WTC11 (cell line): ENCODE measurements at regions not wholly inside any gene's neighbourhood (a gene's known extent, or its start where the extent isn't known, plus 50 kb on each side); places are given as distances from the start of the nearest gene placed in this dataset.

Experiments
- ATAC-seq: fragments of 200-7000 bp; cut with Tn5 transposase; 2 replicates; pipeline ENCODE4 v1.10.0; 2021; ENCODE audit warnings: mild to moderate bottlenecking, moderate library complexity
- CTCF ChIA-PET: fragments of 300-600 bp; sonication (Branson Sonifier 250); formaldehyde crosslinking; loops from one replicate; lab custom pipeline; 2021; ENCODE audit warnings: antibody characterized with exemption; lab: Charles Lee
- POLR2A ChIA-PET: fragments of 350-600 bp; sonication (Branson Sonifier 250); formaldehyde crosslinking; loops from one replicate; lab custom pipeline; 2021; ENCODE audit warnings: antibody characterized with exemption; lab: Charles Lee
- DNase-seq: peaks from one replicate; pipeline ENCODE4 v3.0.0; 2021; ENCODE audit warnings: low spot score
- H3K27ac Mint-ChIP-seq: 2 replicates; pipeline ENCODE4 v1.8.0; 2021; ENCODE audit warnings: mixed read lengths
- H3K27me3 Mint-ChIP-seq: 2 replicates; pipeline ENCODE4 v1.8.0; 2021; ENCODE audit warnings: low read depth, mild to moderate bottlenecking, moderate library complexity, mixed read lengths
- H3K36me3 Mint-ChIP-seq: 2 replicates; pipeline ENCODE4 v1.8.0; 2021; ENCODE audit warnings: mixed read lengths
- H3K4me1 Mint-ChIP-seq: 2 replicates; pipeline ENCODE4 v1.8.0; 2022; ENCODE audit warnings: mixed read lengths
- H3K4me3 Mint-ChIP-seq: 2 replicates; pipeline ENCODE4 v1.8.0; 2021; ENCODE audit warnings: mild to moderate bottlenecking, moderate library complexity, mixed read lengths
- H3K9me3 Mint-ChIP-seq: 2 replicates; pipeline ENCODE4 v1.8.0; 2021; ENCODE audit warnings: mixed read lengths
- ATF3 ChIP-seq: sonication (generic); formaldehyde crosslinking; conservative IDR thresholded peaks from 2 replicates; pipeline ENCODE4 v1.8.1; 2022; ENCODE audit warnings: mild to moderate bottlenecking, missing genetic modification reagents
- CDX4 ChIP-seq: fragments of 250-450 bp; sonication (Bioruptor Pico); IDR thresholded peaks from 2 replicates; pipeline ENCODE4 v1.9.0; 2021; ENCODE audit warnings: moderate library complexity, mild to moderate bottlenecking, inconsistent platforms, borderline replicate concordance
- EMX1 ChIP-seq: fragments of 250-450 bp; sonication (Bioruptor Pico); IDR thresholded peaks from 2 replicates; pipeline ENCODE4 v1.8.0; 2021; ENCODE audit warnings: mild to moderate bottlenecking
- FOXK1 ChIP-seq: sonication (generic); formaldehyde crosslinking; IDR thresholded peaks from 2 replicates; pipeline ENCODE4 v1.8.0; 2022; ENCODE audit warnings: mild to moderate bottlenecking, moderate library complexity, missing genetic modification reagents
- GRHL2 ChIP-seq: fragments of 250-450 bp; sonication (Bioruptor Pico); IDR thresholded peaks from 2 replicates; pipeline ENCODE4 v1.8.0; 2022; ENCODE audit warnings: mild to moderate bottlenecking, moderate library complexity; ENCODE audit not compliant: insufficient replicate concordance, severe bottlenecking
- GTF2I ChIP-seq: fragments of 250-450 bp; sonication (Bioruptor Pico); conservative IDR thresholded peaks from 2 replicates; pipeline ENCODE4 v1.4.0; 2021; ENCODE audit warnings: mild to moderate bottlenecking
- NR2C2 ChIP-seq: sonication (generic); formaldehyde crosslinking; IDR thresholded peaks from 2 replicates; pipeline ENCODE4 v1.8.0; 2022; ENCODE audit warnings: mild to moderate bottlenecking, missing genetic modification reagents
- OVOL2 ChIP-seq: fragments of 250-450 bp; sonication (Bioruptor Pico); IDR thresholded peaks from 2 replicates; pipeline ENCODE4 v1.9.0; 2021; ENCODE audit warnings: mild to moderate bottlenecking, borderline replicate concordance
- TCF7 ChIP-seq: sonication (generic); formaldehyde crosslinking; IDR thresholded peaks from 2 replicates; pipeline ENCODE4 v1.8.0; 2022; ENCODE audit warnings: mild to moderate bottlenecking, low read depth, missing genetic modification reagents, moderate library complexity
- TEAD4 ChIP-seq: sonication (generic); formaldehyde crosslinking; IDR thresholded peaks from 2 replicates; pipeline ENCODE4 v1.8.0; 2022; ENCODE audit warnings: mild to moderate bottlenecking, missing genetic modification reagents
- ZNF219 ChIP-seq: sonication (generic); formaldehyde crosslinking; IDR thresholded peaks from 2 replicates; pipeline ENCODE4 v1.8.0; 2023; ENCODE audit warnings: missing genetic modification reagents, mild to moderate bottlenecking, borderline replicate concordance
- ZNF232 ChIP-seq: sonication (generic); formaldehyde crosslinking; IDR thresholded peaks from 2 replicates; pipeline ENCODE4 v1.8.0; 2022; ENCODE audit warnings: mild to moderate bottlenecking, missing genetic modification reagents
- ZNF263 ChIP-seq: sonication (generic); formaldehyde crosslinking; IDR thresholded peaks from 2 replicates; pipeline ENCODE4 v1.8.1; 2022; ENCODE audit warnings: low read depth, mild to moderate bottlenecking, moderate library complexity, missing genetic modification reagents
- ZNF317 ChIP-seq: sonication (generic); formaldehyde crosslinking; IDR thresholded peaks from 2 replicates; pipeline ENCODE4 v1.8.1; 2023; ENCODE audit warnings: low read depth, mild to moderate bottlenecking, moderate library complexity, missing genetic modification reagents, borderline replicate concordance
- ZNF416 ChIP-seq: fragments of 250-450 bp; sonication (Bioruptor Pico); IDR thresholded peaks from 2 replicates; pipeline ENCODE4 v1.9.0; 2021; ENCODE audit warnings: mild to moderate bottlenecking, inconsistent platforms
- TF ChIP-seq, protein P1 (sequence below): sonication (generic); formaldehyde crosslinking; IDR thresholded peaks from 2 replicates; pipeline ENCODE4 v1.8.1; 2023; ENCODE audit warnings: mild to moderate bottlenecking, missing genetic modification reagents, borderline replicate concordance
- TF ChIP-seq, protein P2 (sequence below): sonication (generic); formaldehyde crosslinking; IDR thresholded peaks from 2 replicates; pipeline ENCODE4 v1.8.0; 2023; ENCODE audit warnings: mild to moderate bottlenecking, missing genetic modification reagents
- TF ChIP-seq, protein P3 (sequence below): sonication (generic); formaldehyde crosslinking; IDR thresholded peaks from 2 replicates; pipeline ENCODE4 v1.8.1; 2022; ENCODE audit warnings: mild to moderate bottlenecking, moderate library complexity, missing genetic modification reagents
- TF ChIP-seq, protein P4 (sequence below): sonication (generic); formaldehyde crosslinking; IDR thresholded peaks from 2 replicates; pipeline ENCODE4 v1.8.1; 2022; ENCODE audit warnings: missing genetic modification reagents, borderline replicate concordance
- TF ChIP-seq, protein P5 (sequence below): fragments of 250-450 bp; sonication (Bioruptor Pico); conservative IDR thresholded peaks from 2 replicates; pipeline ENCODE4 v1.9.0; 2021; ENCODE audit warnings: mild to moderate bottlenecking

- TF ChIP-seq, protein P1, sequence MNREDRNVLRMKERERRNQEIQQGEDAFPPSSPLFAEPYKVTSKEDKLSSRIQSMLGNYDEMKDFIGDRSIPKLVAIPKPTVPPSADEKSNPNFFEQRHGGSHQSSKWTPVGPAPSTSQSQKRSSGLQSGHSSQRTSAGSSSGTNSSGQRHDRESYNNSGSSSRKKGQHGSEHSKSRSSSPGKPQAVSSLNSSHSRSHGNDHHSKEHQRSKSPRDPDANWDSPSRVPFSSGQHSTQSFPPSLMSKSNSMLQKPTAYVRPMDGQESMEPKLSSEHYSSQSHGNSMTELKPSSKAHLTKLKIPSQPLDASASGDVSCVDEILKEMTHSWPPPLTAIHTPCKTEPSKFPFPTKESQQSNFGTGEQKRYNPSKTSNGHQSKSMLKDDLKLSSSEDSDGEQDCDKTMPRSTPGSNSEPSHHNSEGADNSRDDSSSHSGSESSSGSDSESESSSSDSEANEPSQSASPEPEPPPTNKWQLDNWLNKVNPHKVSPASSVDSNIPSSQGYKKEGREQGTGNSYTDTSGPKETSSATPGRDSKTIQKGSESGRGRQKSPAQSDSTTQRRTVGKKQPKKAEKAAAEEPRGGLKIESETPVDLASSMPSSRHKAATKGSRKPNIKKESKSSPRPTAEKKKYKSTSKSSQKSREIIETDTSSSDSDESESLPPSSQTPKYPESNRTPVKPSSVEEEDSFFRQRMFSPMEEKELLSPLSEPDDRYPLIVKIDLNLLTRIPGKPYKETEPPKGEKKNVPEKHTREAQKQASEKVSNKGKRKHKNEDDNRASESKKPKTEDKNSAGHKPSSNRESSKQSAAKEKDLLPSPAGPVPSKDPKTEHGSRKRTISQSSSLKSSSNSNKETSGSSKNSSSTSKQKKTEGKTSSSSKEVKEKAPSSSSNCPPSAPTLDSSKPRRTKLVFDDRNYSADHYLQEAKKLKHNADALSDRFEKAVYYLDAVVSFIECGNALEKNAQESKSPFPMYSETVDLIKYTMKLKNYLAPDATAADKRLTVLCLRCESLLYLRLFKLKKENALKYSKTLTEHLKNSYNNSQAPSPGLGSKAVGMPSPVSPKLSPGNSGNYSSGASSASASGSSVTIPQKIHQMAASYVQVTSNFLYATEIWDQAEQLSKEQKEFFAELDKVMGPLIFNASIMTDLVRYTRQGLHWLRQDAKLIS (CRISPR knock-in tag): no peak
- no peak for TF ChIP-seq EMX1
- TF ChIP-seq, protein P2, sequence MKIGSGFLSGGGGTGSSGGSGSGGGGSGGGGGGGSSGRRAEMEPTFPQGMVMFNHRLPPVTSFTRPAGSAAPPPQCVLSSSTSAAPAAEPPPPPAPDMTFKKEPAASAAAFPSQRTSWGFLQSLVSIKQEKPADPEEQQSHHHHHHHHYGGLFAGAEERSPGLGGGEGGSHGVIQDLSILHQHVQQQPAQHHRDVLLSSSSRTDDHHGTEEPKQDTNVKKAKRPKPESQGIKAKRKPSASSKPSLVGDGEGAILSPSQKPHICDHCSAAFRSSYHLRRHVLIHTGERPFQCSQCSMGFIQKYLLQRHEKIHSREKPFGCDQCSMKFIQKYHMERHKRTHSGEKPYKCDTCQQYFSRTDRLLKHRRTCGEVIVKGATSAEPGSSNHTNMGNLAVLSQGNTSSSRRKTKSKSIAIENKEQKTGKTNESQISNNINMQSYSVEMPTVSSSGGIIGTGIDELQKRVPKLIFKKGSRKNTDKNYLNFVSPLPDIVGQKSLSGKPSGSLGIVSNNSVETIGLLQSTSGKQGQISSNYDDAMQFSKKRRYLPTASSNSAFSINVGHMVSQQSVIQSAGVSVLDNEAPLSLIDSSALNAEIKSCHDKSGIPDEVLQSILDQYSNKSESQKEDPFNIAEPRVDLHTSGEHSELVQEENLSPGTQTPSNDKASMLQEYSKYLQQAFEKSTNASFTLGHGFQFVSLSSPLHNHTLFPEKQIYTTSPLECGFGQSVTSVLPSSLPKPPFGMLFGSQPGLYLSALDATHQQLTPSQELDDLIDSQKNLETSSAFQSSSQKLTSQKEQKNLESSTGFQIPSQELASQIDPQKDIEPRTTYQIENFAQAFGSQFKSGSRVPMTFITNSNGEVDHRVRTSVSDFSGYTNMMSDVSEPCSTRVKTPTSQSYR (CRISPR knock-in tag): no peak
Observed at GRCh38 chr11:79845002-79845709, 404.3 kb upstream of the TENM4 start (continued).

DNA sequence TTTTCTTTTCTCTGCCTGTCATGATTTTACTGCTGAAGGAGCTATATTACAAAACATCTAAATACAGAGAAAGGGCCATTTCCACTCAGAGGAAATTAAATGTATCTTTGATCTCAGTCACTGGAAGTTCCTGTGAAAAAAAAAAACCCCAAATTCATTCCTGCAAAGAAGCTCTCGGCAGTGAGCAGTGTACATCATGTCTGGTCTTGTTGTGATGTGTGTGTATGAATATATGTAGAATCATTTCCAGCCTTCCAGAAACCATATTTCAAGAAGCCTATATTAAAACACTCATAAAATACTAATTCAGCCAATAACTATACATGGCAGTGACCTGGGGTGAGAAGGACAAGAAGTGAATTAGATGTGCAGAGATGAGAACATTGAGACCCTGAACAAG is 393.2 kb upstream of the TENM4 start:
- ATAC-seq: no peak
- TF ChIP-seq ZNF263 (CRISPR knock-in tag): no peak
- no peak for TF ChIP-seq CDX4 (CRISPR knock-in tag)
- TF ChIP-seq, all 79 proteins: peak for 0
- Mint-ChIP-seq H3K4me3 (no peak overlapping the region), H3K27ac (no peak overlapping the region), H3K27me3 (no peaks in the 10 kb centered on the region), H3K9me3 (no peaks in the 10 kb centered on the region), H3K4me1 (no peaks in the 10 kb centered on the region), H3K36me3 (no peaks in the 10 kb centered on the region)
- no peak for DNase-seq
- ChIA-PET POLR2A (no interaction called here), CTCF (no interaction called here)

- H3K9me3 Mint-ChIP-seq: no peaks in the 10 kb centered on the region
- TF ChIP-seq GRHL2 (CRISPR knock-in tag) (no peak), TCF7 (no peak), ZNF219 (CRISPR knock-in tag) (no peak), ZNF232 (CRISPR knock-in tag) (no peak), ZNF416 (no peak), TEAD4 (CRISPR knock-in tag) (no peak), OVOL2 (CRISPR knock-in tag) (no peak), ATF3 (CRISPR knock-in tag) (no peak), FOXK1 (no peak), ZNF263 (CRISPR knock-in tag) (no peak), ZNF317 (CRISPR knock-in tag) (no peak), GTF2I (CRISPR knock-in tag) (no peak), NR2C2 (CRISPR knock-in tag) (no peak)
- TF ChIP-seq, protein P3, sequence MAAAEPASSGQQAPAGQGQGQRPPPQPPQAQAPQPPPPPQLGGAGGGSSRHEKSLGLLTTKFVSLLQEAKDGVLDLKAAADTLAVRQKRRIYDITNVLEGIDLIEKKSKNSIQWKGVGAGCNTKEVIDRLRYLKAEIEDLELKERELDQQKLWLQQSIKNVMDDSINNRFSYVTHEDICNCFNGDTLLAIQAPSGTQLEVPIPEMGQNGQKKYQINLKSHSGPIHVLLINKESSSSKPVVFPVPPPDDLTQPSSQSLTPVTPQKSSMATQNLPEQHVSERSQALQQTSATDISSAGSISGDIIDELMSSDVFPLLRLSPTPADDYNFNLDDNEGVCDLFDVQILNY: no peak
- TF ChIP-seq, protein P4, sequence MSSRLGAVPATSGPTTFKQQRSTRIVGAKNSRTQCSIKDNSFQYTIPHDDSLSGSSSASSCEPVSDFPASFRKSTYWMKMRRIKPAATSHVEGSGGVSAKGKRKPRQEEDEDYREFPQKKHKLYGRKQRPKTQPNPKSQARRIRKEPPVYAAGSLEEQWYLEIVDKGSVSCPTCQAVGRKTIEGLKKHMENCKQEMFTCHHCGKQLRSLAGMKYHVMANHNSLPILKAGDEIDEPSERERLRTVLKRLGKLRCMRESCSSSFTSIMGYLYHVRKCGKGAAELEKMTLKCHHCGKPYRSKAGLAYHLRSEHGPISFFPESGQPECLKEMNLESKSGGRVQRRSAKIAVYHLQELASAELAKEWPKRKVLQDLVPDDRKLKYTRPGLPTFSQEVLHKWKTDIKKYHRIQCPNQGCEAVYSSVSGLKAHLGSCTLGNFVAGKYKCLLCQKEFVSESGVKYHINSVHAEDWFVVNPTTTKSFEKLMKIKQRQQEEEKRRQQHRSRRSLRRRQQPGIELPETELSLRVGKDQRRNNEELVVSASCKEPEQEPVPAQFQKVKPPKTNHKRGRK: no peak
- TF ChIP-seq, protein P5, sequence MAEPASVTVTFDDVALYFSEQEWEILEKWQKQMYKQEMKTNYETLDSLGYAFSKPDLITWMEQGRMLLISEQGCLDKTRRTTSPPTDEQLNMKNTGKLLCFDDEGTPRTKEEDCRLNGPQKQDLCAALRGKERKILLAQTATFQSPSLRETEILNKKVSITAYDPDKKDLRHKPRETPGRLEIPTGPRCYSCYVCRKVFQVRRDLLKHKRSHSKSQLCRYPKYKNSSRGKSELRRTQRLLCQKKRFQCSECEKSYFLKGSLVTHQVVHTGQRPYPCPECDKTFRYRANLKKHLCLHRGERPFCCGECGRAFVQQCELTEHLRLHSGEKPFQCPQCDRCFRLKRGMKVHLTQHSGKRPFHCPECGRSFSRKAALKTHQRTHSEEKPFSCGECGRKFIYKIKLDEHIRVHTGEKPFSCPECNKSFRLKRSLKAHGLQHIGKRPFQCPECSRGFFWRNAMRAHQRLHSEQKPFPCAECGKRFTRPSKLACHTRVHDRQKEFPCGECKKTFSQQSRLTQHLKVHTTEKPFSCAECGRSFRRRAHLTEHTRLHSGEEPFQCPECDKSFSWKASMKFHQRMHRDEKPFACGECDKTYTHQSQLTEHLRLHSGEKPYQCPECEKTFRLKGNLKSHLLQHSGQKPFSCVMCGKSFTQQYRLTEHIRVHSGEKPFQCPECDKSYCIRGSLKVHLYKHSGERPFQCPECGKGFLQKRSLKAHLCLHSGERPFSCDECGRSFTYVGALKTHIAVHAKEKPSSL: no peak
Observed at GRCh38 chr11:79830446-79830845, 389.6 kb upstream of the TENM4 start.

More at GRCh38 chr11:79830446-79830845, 389.6 kb upstream of the TENM4 start:
- Mint-ChIP-seq H3K4me3 (no peak overlapping the region), H3K27me3 (no peaks in the 10 kb centered on the region), H3K36me3 (no peaks in the 10 kb centered on the region), H3K27ac (no peak overlapping the region), H3K4me1 (no peaks in the 10 kb centered on the region)
- no peak for DNase-seq
- ChIA-PET POLR2A (no interaction called here), CTCF (no interaction called here)
- ATAC-seq: no peak
